LNCaP clone FGC (cell line): ENCODE measurements at regions not wholly inside any gene's neighbourhood (a gene's known extent, or its start where the extent isn't known, plus 50 kb on each side); places are given as distances from the start of the nearest gene placed in this dataset.

Experiments used
- DNase-seq: peaks from one replicate; pipeline ENCODE4 v3.0.0-alpha.2; 2011; ENCODE audit warnings: low read depth
- H3K4me3 ChIP-seq: 2 replicates; pipeline ENCODE4 v1.5.1; 2011; ENCODE audit warnings: mild to moderate bottlenecking, low read depth, low read length, control low read depth
- TF ChIP-seq, protein P1 (sequence below): IDR thresholded peaks from 2 replicates; pipeline ENCODE4 v1.5.1; 2012; ENCODE audit warnings: mild to moderate bottlenecking; ENCODE audit not compliant: control insufficient read depth, insufficient read depth; ENCODE audit errors: extremely low read depth

DNA sequence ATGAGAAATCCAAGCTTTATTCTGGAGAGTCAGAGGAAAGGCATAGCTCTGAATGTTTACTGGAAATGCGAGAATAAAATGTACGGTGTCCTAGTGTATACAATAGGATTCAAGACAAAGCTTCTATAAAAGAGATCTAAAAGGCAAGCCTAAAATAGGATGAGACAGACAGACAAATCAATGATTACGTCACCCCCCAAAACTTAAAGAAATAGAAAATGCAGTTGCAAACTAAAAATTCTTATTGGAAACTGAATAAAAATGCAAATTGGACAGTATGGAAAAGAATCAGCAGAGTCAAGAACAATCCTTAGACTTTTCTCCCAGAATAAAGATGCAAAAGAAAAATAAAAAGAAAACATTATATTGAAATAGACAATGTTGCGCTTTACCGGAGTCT lies 245.9 kb downstream of the POM121L12 start:
- H3K4me3 ChIP-seq, result no peak overlapping the region
- TF ChIP-seq, protein P1, sequence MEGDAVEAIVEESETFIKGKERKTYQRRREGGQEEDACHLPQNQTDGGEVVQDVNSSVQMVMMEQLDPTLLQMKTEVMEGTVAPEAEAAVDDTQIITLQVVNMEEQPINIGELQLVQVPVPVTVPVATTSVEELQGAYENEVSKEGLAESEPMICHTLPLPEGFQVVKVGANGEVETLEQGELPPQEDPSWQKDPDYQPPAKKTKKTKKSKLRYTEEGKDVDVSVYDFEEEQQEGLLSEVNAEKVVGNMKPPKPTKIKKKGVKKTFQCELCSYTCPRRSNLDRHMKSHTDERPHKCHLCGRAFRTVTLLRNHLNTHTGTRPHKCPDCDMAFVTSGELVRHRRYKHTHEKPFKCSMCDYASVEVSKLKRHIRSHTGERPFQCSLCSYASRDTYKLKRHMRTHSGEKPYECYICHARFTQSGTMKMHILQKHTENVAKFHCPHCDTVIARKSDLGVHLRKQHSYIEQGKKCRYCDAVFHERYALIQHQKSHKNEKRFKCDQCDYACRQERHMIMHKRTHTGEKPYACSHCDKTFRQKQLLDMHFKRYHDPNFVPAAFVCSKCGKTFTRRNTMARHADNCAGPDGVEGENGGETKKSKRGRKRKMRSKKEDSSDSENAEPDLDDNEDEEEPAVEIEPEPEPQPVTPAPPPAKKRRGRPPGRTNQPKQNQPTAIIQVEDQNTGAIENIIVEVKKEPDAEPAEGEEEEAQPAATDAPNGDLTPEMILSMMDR, result no peak
- no peak for DNase-seq

GRCh38 chr7:53292341-53292740 lies 256.9 kb downstream of the POM121L12 start:
- H3K4me3 ChIP-seq, result no peak overlapping the region
- TF ChIP-seq, protein P1, result no peak
- no peak for DNase-seq

DNA sequence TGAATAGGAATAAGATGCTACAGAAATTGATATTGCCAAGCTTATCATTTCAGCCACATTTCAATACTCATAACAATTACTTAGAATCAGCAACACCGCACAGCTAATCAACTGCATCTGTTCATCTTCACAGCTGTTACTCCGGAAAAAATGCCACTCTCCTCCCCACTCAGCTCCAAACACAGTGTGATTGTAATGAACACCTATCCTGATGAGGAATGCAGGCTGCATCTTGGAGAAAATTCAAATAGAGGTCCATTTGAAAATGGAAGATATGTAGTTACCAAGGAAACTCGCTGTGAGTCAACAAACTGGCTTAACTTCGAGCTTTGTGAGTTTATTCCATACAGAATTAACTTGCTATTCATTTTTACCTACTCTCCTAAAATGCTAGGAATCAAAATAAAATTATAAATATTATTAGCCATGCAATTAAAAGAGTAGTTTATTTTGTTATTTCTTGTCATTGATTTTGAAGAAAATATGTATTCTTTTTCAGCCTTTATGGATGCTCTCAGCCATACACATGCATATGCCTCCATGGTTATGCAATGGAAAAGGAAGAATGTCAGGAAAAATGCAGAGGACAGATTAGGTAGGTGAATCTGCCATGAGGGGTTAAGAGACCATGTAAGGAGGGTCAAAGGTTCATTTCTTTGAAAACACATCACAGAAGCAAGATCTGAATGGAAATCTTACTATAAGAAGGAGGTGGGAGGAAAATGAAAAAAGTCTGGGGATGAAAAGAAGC lies 267.2 kb downstream of the POM121L12 start:
- TF ChIP-seq, protein P1, result no peak
- no peak overlapping the region for H3K4me3 ChIP-seq
- DNase-seq, result no peak

DNA sequence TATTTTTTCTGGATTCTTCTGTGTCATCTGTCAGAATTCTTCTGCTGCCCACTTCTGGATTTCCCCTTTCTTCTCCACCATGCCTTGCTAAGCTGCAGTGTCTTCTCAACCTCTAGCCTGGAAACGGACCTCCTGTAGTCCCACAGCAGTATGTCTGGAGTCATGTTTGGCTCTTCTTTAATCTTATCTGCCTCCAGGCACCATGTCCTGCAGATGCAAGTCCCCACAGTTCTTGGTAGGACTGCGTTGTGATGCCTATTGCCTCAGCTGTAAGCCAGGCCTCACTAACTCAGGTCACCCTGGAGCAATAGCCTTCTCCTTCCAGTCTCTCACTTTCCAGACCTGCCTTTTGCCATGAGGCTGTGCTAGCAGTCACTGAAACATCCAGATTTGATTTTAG lies 268.3 kb downstream of the POM121L12 start:
- no peak for DNase-seq
- no peak overlapping the region for H3K4me3 ChIP-seq
- TF ChIP-seq, protein P1, result no peak

DNA sequence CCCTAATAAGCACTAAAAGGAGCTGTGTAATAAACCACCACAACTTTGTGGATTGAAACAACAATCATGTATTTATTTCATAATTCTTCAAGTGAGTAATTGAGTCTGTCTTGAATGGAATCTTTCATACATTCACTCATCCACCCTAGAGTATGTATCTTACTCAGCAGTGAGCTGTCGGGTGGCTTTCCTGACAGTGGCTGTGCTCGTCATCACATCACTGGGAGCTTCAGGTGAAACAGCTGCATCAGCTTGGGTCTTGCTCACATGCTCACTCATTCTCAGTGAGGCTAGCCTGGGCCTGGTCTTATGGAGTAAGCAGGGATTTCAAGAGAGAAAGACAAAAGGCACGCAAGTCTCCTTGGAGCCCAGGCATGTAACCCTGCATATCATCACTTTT lies 271.4 kb downstream of the POM121L12 start:
- DNase-seq, result no peak
- H3K4me3 ChIP-seq, result no peak overlapping the region
- TF ChIP-seq, protein P1, result no peak

DNA sequence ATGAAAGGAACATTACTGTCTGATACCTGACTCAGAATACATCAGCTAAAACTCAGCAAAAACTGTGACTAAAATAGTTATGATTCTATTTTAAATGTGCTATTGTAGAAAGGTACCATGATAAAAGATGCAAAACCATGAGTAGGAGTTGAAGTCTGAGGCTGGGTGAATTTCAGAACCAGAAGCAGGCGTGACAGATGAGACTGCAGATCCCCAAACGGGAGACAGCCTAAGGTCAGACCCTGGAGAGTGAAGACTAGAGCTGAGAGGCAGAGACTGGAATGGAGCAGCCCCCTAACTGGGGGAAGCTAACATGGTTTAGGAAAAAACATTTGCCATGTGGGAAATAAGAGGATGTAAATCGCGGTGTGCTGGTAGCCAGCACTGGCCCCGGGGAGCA lies 275.8 kb downstream of the POM121L12 start:
- no peak for DNase-seq
- no peak overlapping the region for H3K4me3 ChIP-seq
- TF ChIP-seq, protein P1, result no peak

- no peak overlapping the region for H3K4me3 ChIP-seq
- TF ChIP-seq, protein P1, result no peak
- DNase-seq, result peak; percentile 7
These were observed 280.5 kb downstream of the POM121L12 start for GRCh38 chr7:53315981-53316380.
